OCI-LY3 (cell line): ENCODE measurements at regions not wholly inside any gene's neighbourhood (a gene's known extent, or its start where the extent isn't known, plus 50 kb on each side); places are given as distances from the start of the nearest gene placed in this dataset.

ENCODE experiments used
- EZH2phosphoT487 ChIP-seq: fragments of 200-600 bp; shearing (Covaris generic); IDR thresholded peaks from 2 replicates; pipeline ENCODE4 v1.6.1; 2018; ENCODE audit warnings: antibody characterized with exemption, mixed run types, low read depth
- TF ChIP-seq, protein P1 (sequence below): fragments of 200-600, 300-600 bp; sonication (generic); IDR thresholded peaks from 2 replicates; pipeline ENCODE4 v1.5.1; 2014; ENCODE audit warnings: antibody characterized with exemption, low read length, low read depth

DNA sequence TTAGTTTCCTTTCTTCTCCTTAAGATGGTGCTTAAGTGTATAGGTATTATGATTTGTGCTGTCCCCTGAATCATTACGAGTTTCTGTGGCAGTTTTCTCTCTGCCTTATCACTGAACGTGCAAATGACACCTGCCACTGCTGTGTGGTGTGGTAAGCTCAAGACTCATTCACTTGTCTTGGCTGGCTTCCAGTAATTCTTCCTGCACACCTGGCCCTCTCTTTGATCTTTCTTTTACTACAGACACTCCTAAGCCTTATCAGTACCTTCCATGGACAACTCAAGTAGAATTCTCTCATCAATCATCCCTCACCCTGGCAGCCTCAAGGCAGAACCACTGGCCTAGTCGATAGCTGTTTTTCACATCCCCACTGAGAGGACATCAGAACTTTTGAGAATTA, 82.6 kb upstream of the ADAMTS19 start:
- TF ChIP-seq, protein P1, sequence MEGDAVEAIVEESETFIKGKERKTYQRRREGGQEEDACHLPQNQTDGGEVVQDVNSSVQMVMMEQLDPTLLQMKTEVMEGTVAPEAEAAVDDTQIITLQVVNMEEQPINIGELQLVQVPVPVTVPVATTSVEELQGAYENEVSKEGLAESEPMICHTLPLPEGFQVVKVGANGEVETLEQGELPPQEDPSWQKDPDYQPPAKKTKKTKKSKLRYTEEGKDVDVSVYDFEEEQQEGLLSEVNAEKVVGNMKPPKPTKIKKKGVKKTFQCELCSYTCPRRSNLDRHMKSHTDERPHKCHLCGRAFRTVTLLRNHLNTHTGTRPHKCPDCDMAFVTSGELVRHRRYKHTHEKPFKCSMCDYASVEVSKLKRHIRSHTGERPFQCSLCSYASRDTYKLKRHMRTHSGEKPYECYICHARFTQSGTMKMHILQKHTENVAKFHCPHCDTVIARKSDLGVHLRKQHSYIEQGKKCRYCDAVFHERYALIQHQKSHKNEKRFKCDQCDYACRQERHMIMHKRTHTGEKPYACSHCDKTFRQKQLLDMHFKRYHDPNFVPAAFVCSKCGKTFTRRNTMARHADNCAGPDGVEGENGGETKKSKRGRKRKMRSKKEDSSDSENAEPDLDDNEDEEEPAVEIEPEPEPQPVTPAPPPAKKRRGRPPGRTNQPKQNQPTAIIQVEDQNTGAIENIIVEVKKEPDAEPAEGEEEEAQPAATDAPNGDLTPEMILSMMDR = no peak
- TF ChIP-seq EZH2phosphoT487 = no peak
